Endothelial cell of umbilical vein (primary cell): ENCODE measurements at regions not wholly inside any gene's neighbourhood (a gene's known extent, or its start where the extent isn't known, plus 50 kb on each side); places are given as distances from the start of the nearest gene placed in this dataset.

Source experiments
- BruUV-seq: library from RNA; stranded (reverse); fragments of 400-500 nt; replicated peaks from 2 replicates; lab custom pipeline; 2021; lab: Mats Ljungman, UMichigan
- CTCF ChIA-PET: fragments of 300-600, 350-600 bp; sonication (Branson Sonifier 250); formaldehyde crosslinking; loops from one replicate; lab custom pipeline; 2021; ENCODE audit warnings: antibody characterized with exemption, inconsistent platforms; lab: Charles Lee
- POLR2A ChIA-PET: fragments of 300-600, 350-600 bp; sonication (Branson Sonifier 250); formaldehyde crosslinking; loops from one replicate; lab custom pipeline; 2021; ENCODE audit warnings: antibody characterized with exemption, inconsistent platforms; lab: Charles Lee
- DNase-seq: peaks from one replicate; pipeline ENCODE4 v3.0.0-alpha.2; 2011; ENCODE audit warnings: low read depth, low spot score
- FAIRE-seq: peaks from 2 replicates; lab custom pipeline; 2011; peaks lifted over from hg19 to GRCh38; lab: Jason Lieb, UNC
- H2AFZ ChIP-seq: 2 replicates; pipeline ENCODE4 v1.6.0; 2012; ENCODE audit warnings: low read depth, low read length, control low read depth, inconsistent platforms
- H3K27ac ChIP-seq: 2 replicates; pipeline ENCODE4 v1.5.1; 2011; ENCODE audit warnings: low read depth, mild to moderate bottlenecking, control low read depth, low read length, moderate library complexity; ENCODE audit not compliant: insufficient read depth
- H3K27me3 ChIP-seq, 2 experiments: 2 replicates each; pipeline versions ENCODE4 v1.6.0 to v1.6.1; 2011; ENCODE audit warnings: low read length in 2 of 2, mixed read lengths in 1 of 2; ENCODE audit not compliant: control insufficient read depth in 2 of 2, insufficient read depth in 2 of 2
- H3K36me3 ChIP-seq, 2 experiments: 2 replicates in 1 of 2; 3 replicates in 1 of 2; pipeline ENCODE4 v1.5.1; 2011; ENCODE audit warnings: low read length in 2 of 2, mild to moderate bottlenecking in 1 of 2, moderate library complexity in 1 of 2; ENCODE audit not compliant: control insufficient read depth in 2 of 2, insufficient read depth in 2 of 2; ENCODE audit errors: extremely low read depth in 1 of 2
- H3K4me1 ChIP-seq: 3 replicates; pipeline ENCODE4 v1.5.1; 2011; ENCODE audit warnings: mild to moderate bottlenecking, low read length; ENCODE audit not compliant: control insufficient read depth, insufficient read depth; ENCODE audit errors: extremely low read depth
- H3K4me2 ChIP-seq: 2 replicates; pipeline ENCODE4 v1.6.1; 2011; ENCODE audit warnings: low read length, control low read depth, mixed read lengths; ENCODE audit not compliant: insufficient read depth
- H3K4me3 ChIP-seq, 3 experiments: fragments of 200-600 bp in 1 of 3; sonication (generic), shearing (Covaris generic) in 1 of 3; replicated peaks in 1 of 3; 2 replicates each; pipeline ENCODE4 v1.5.1; 2011 to 2016; ENCODE audit warnings: control low read depth in 3 of 3, low read length in 3 of 3, mild to moderate bottlenecking in 2 of 3, inconsistent platforms in 1 of 3, low read depth in 1 of 3, moderate library complexity in 1 of 3; ENCODE audit not compliant: insufficient read depth in 1 of 3
- H3K79me2 ChIP-seq: 2 replicates; pipeline ENCODE4 v1.6.0; 2012; ENCODE audit warnings: low read length, inconsistent platforms; ENCODE audit not compliant: control insufficient read depth, insufficient read depth
- H3K9ac ChIP-seq: replicated peaks from 2 replicates; pipeline ENCODE3; 2011; ENCODE audit warnings: low read length, control low read depth; ENCODE audit not compliant: insufficient read depth; ENCODE audit errors: extremely low read depth
- H3K9me1 ChIP-seq: replicated peaks from 3 replicates; pipeline ENCODE4 v1.6.0; 2011; ENCODE audit warnings: mild to moderate bottlenecking, low read length; ENCODE audit not compliant: control insufficient read depth, insufficient read depth; ENCODE audit errors: extremely low read depth
- H3K9me3 ChIP-seq: replicated peaks from 2 replicates; pipeline ENCODE4 v1.5.1; 2012; ENCODE audit warnings: low read length, inconsistent platforms; ENCODE audit not compliant: control insufficient read depth, insufficient read depth
- H4K20me1 ChIP-seq: replicated peaks from 2 replicates; pipeline ENCODE3; 2011; ENCODE audit warnings: mild to moderate bottlenecking, low read length; ENCODE audit not compliant: control insufficient read depth, insufficient read depth; ENCODE audit errors: extremely low read depth
- CTCF ChIP-seq, 2 donors: IDR thresholded peaks; 1 replicate in 1 of 2; 2 replicates in 1 of 2; pipeline ENCODE4 v1.5.1; 2011; ENCODE audit warnings: low read length in 2 of 2, mild to moderate bottlenecking in 2 of 2, moderate library complexity in 2 of 2, control low read depth in 1 of 2, inconsistent platforms in 1 of 2, low read depth in 1 of 2; ENCODE audit not compliant: insufficient read depth in 1 of 2; ENCODE audit errors: extremely low read depth in 1 of 2
- EZH2 ChIP-seq: IDR thresholded peaks from 2 replicates; pipeline ENCODE4 v1.6.1; 2012; ENCODE audit warnings: borderline replicate concordance, low read depth, mild to moderate bottlenecking, moderate library complexity, low read length, inconsistent platforms; ENCODE audit not compliant: severe bottlenecking
- FOS ChIP-seq: IDR thresholded peaks from 2 replicates; pipeline ENCODE4 v1.6.1; 2011; ENCODE audit warnings: mild to moderate bottlenecking, low read length, moderate library complexity, borderline replicate concordance; ENCODE audit not compliant: insufficient read depth
- GATA2 ChIP-seq: IDR thresholded peaks from 2 replicates; pipeline ENCODE4 v1.7.0; 2011; ENCODE audit warnings: low read depth, mild to moderate bottlenecking, moderate library complexity, mixed read lengths, low read length; ENCODE audit not compliant: insufficient read length, insufficient read depth
- JUN ChIP-seq: IDR thresholded peaks from 2 replicates; pipeline ENCODE4 v1.6.1; 2011; ENCODE audit warnings: borderline replicate concordance, low read depth; ENCODE audit not compliant: insufficient read length, insufficient read depth
- MYC ChIP-seq: IDR thresholded peaks from one replicate; pipeline ENCODE4 v1.6.1; 2011; ENCODE audit warnings: mild to moderate bottlenecking, low read depth, low read length
- POLR2A ChIP-seq: IDR thresholded peaks from 2 replicates; pipeline ENCODE4 v1.6.1; 2012; ENCODE audit warnings: low read depth, mild to moderate bottlenecking, control low read depth, low read length
- POLR2AphosphoS5 ChIP-seq: IDR thresholded peaks from 2 replicates; pipeline ENCODE4 v1.6.1; 2012; ENCODE audit warnings: low read depth, mild to moderate bottlenecking, control low read depth, low read length, moderate library complexity; ENCODE audit not compliant: insufficient read depth
- dilution Hi-C: fragments of 300-500 bp; cut with MboI; formaldehyde crosslinking; loops from one replicate; pipeline ENCODE4 v1.15.0; 2019; ENCODE audit warnings: low sequenced_read_pairs; ENCODE audit not compliant: extremely low pct_ligation_motif_present
- intact Hi-C: fragments of 100-400 bp; cut with micrococcal nuclease; formaldehyde crosslinking; loops from one replicate; pipeline ENCODE4 v1.10.0; 2022
- TF ChIP-seq, protein P1 (sequence below): IDR thresholded peaks from 2 replicates; pipeline ENCODE4 v1.6.1; 2011; ENCODE audit not compliant: insufficient read depth, insufficient read length

DNA sequence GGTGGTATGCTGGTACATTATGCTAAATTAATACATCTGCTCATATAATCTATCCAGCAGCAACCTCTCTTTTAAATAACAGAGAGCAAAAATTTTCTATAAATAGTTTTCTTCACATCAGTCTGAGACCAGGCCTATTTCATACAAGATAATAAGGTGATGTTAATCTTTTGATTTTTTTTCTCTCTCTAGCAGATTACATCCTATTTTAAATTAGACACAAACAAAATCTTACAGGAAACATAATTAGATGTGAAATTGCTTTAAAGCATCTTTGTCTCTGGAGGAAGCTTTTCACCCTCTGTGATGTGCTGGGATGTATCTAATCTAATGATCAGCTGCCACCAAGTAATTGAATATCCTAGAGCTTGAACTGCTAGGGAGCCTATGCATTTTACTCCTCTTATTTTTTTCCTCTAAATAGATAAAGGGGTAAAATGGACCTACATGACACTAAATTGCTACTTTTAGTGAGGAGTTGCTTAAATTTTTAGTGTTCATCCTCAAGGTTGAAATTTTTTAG lies 165.5 kb downstream of the MANEA start:
- dilution Hi-C loops: no loop called here
- ChIA-PET POLR2A (no interaction called here), CTCF (no interaction called here)
- BruUV-seq: no TSS peak
- Histone ChIP-seq H3K4me1 (no peaks in the 10 kb centered on the region), H3K4me2 (no peak overlapping the region), H3K27me3 (no peaks in the 10 kb centered on the region), H3K79me2 (no peaks in the 10 kb centered on the region), H2AFZ (no peak overlapping the region), H3K9ac (no peak overlapping the region), H3K27ac (no peak overlapping the region), H3K4me3 (no peak overlapping the region), H4K20me1 (no peaks in the 10 kb centered on the region), H3K9me3 (no peaks in the 10 kb centered on the region), H3K36me3 (no peaks in the 10 kb centered on the region), H3K9me1 (no peaks in the 10 kb centered on the region)
- intact Hi-C loops: no loop called here
- no peak for TF ChIP-seq CTCF (IDR thresholded peaks at IDR 0.05; ENCODE audit: extremely low read depth in 1 of 2, insufficient read depth in 1 of 2, low read depth in 1 of 2, low read length in 2 of 2)
- TF ChIP-seq POLR2A: no peak
- TF ChIP-seq JUN: no peak
- TF ChIP-seq, protein P1, sequence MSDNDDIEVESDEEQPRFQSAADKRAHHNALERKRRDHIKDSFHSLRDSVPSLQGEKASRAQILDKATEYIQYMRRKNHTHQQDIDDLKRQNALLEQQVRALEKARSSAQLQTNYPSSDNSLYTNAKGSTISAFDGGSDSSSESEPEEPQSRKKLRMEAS: no peak
- TF ChIP-seq FOS: no peak
- TF ChIP-seq MYC: no peak
- TF ChIP-seq GATA2: no peak
- TF ChIP-seq EZH2: no peak
- no peak for TF ChIP-seq POLR2AphosphoS5
- no peak for DNase-seq
- no peak for FAIRE-seq
